Tibial nerve (tissue), 4 donors: ENCODE measurements at regions not wholly inside any gene's neighbourhood (a gene's known extent, or its start where the extent isn't known, plus 50 kb on each side); places are given as distances from the start of the nearest gene placed in this dataset.

ENCODE experiments used
- CTCF ChIP-seq, 5 experiments: fragments of 200-600 bp in 3 of 5; fragments of 450-650 bp in 2 of 5; sonication (generic) in 3 of 5; IDR thresholded peaks; one replicate each; pipeline ENCODE4 v1.5.1; 2016 to 2019; ENCODE audit warnings: antibody characterized with exemption in 5 of 5, mild to moderate bottlenecking in 3 of 5, moderate library complexity in 2 of 5
- EP300 ChIP-seq, 2 donors: sonication (generic); formaldehyde crosslinking; IDR thresholded peaks; one replicate each; pipeline ENCODE4 v1.6.1; 2017; ENCODE audit warnings: antibody characterized with exemption in 2 of 2, mild to moderate bottlenecking in 1 of 2
- POLR2A ChIP-seq, 2 donors: fragments of 450-650 bp; IDR thresholded peaks; one replicate each; pipeline ENCODE4 v1.6.1; 2017; ENCODE audit warnings: antibody characterized with exemption in 2 of 2, mild to moderate bottlenecking in 2 of 2, moderate library complexity in 2 of 2

- TF ChIP-seq CTCF (IDR thresholded peaks at IDR 0.05) = no peak
- TF ChIP-seq POLR2A (IDR thresholded peaks at IDR 0.05) = no peak
- no peak for TF ChIP-seq EP300 (IDR thresholded peaks at IDR 0.05)
These were observed 407.7 kb upstream of the HTR1E start for GRCh38 chr6:86529635-86530034.
